Osteoblast (primary cell): ENCODE measurements at regions not wholly inside any gene's neighbourhood (a gene's known extent, or its start where the extent isn't known, plus 50 kb on each side); places are given as distances from the start of the nearest gene placed in this dataset.

Source experiments
- DNase-seq: peaks from one replicate; pipeline ENCODE4 v3.0.0; 2011; ENCODE audit warnings: low spot score, mixed read lengths; ENCODE audit not compliant: insufficient read length; ENCODE audit errors: missing footprints
- H2AFZ ChIP-seq: 2 replicates; pipeline ENCODE4 v1.6.0; 2011; ENCODE audit warnings: mild to moderate bottlenecking, low read length
- H3K27ac ChIP-seq: 2 replicates; pipeline ENCODE4 v1.5.1; 2011; ENCODE audit warnings: mild to moderate bottlenecking, low read depth, low read length, moderate library complexity
- H3K27me3 ChIP-seq: 2 replicates; pipeline ENCODE4 v1.6.0; 2012; ENCODE audit warnings: mild to moderate bottlenecking, control low read depth, inconsistent platforms, low read length, moderate library complexity; ENCODE audit not compliant: insufficient read depth
- H3K36me3 ChIP-seq: 2 replicates; pipeline ENCODE4 v1.5.1; 2011; ENCODE audit warnings: mild to moderate bottlenecking, low read length, control low read depth, moderate library complexity; ENCODE audit not compliant: insufficient read depth
- H3K4me1 ChIP-seq: 2 replicates; pipeline ENCODE4 v1.5.1; 2011; ENCODE audit warnings: mild to moderate bottlenecking, low read length, control low read depth, moderate library complexity; ENCODE audit not compliant: insufficient read depth
- H3K4me2 ChIP-seq: 2 replicates; pipeline ENCODE4 v1.6.0; 2011; ENCODE audit warnings: mild to moderate bottlenecking, low read length; ENCODE audit not compliant: insufficient read depth
- H3K4me3 ChIP-seq: fragments of 200-600 bp; sonication (generic); 3 replicates; pipeline ENCODE4 v1.5.1; 2012; ENCODE audit warnings: mild to moderate bottlenecking, low read length, inconsistent platforms; ENCODE audit not compliant: insufficient read depth
- H3K79me2 ChIP-seq: 2 replicates; pipeline ENCODE4 v1.6.0; 2012; ENCODE audit warnings: mild to moderate bottlenecking, low read length, control low read depth, inconsistent platforms; ENCODE audit not compliant: insufficient read depth
- H3K9me3 ChIP-seq: 2 replicates; pipeline ENCODE4 v1.5.1; 2011; ENCODE audit warnings: low read depth, low read length, control low read depth
- H4K20me1 ChIP-seq: 2 replicates; pipeline ENCODE4 v1.6.0; 2012; ENCODE audit warnings: mild to moderate bottlenecking, low read length, control low read depth; ENCODE audit not compliant: insufficient read depth
- CTCF ChIP-seq: IDR thresholded peaks from 2 replicates; pipeline ENCODE4 v1.5.1; 2011; ENCODE audit warnings: mild to moderate bottlenecking, low read depth, low read length, moderate library complexity; ENCODE audit errors: extremely low read depth

GRCh38 chr16:26330654-26331053, 638.9 kb downstream of the HS3ST4 start:
- no peak overlapping the region for H3K4me3 ChIP-seq
- TF ChIP-seq CTCF = no peak
- no peaks in the 10 kb centered on the region for H3K4me1 ChIP-seq
- no peak overlapping the region for H2AFZ ChIP-seq
- no peaks in the 10 kb centered on the region for H3K79me2 ChIP-seq
- DNase-seq = no peak
- no peaks in the 10 kb centered on the region for H3K36me3 ChIP-seq
- H3K9me3 ChIP-seq = peaks cover 3% of the 10 kb centered on the region
- H3K27me3 ChIP-seq = no peaks in the 10 kb centered on the region
- no peaks in the 10 kb centered on the region for H4K20me1 ChIP-seq
- no peak overlapping the region for H3K4me2 ChIP-seq
- H3K27ac ChIP-seq = no peak overlapping the region

GRCh38 chr16:26334218-26335111, 642.7 kb downstream of the HS3ST4 start:
- TF ChIP-seq CTCF = no peak
- DNase-seq = no peak
- no peak overlapping the region for H2AFZ ChIP-seq
- no peak overlapping the region for H3K27ac ChIP-seq
- H3K4me2 ChIP-seq = no peak overlapping the region
- peaks cover 3% of the 10 kb centered on the region for H3K9me3 ChIP-seq
- H4K20me1 ChIP-seq = no peaks in the 10 kb centered on the region
- H3K4me3 ChIP-seq = no peak overlapping the region
- no peaks in the 10 kb centered on the region for H3K4me1 ChIP-seq
- H3K27me3 ChIP-seq = no peaks in the 10 kb centered on the region
- no peaks in the 10 kb centered on the region for H3K36me3 ChIP-seq
- H3K79me2 ChIP-seq = no peaks in the 10 kb centered on the region

GRCh38 chr16:26335236-26335853, 643.6 kb downstream of the HS3ST4 start:
- Histone ChIP-seq H3K79me2 (no peaks in the 10 kb centered on the region), H2AFZ (no peak overlapping the region), H3K36me3 (no peaks in the 10 kb centered on the region), H3K27ac (no peak overlapping the region), H3K9me3 (peaks cover 3% of the 10 kb centered on the region), H3K27me3 (no peaks in the 10 kb centered on the region), H3K4me3 (no peak overlapping the region), H4K20me1 (no peaks in the 10 kb centered on the region), H3K4me2 (no peak overlapping the region), H3K4me1 (no peaks in the 10 kb centered on the region)
- TF ChIP-seq CTCF = no peak
- no peak for DNase-seq

GRCh38 chr16:26342621-26343020, 650.9 kb downstream of the HS3ST4 start:
- Histone ChIP-seq H3K27ac (no peak overlapping the region), H3K4me1 (no peaks in the 10 kb centered on the region), H3K79me2 (no peaks in the 10 kb centered on the region), H4K20me1 (no peaks in the 10 kb centered on the region), H3K9me3 (no peaks in the 10 kb centered on the region), H3K27me3 (no peaks in the 10 kb centered on the region), H3K4me2 (no peak overlapping the region), H2AFZ (no peak overlapping the region), H3K4me3 (no peak overlapping the region), H3K36me3 (no peaks in the 10 kb centered on the region)
- DNase-seq = no peak
- TF ChIP-seq CTCF = no peak
